Activated CD4-positive, CD25-positive, alpha-beta regulatory T cell treated with anti-CD3 and anti-CD28 coated beads, Interleukin-2, amount 50 U/mL, for 72 hours (primary cell): ENCODE measurements at regions not wholly inside any gene's neighbourhood (a gene's known extent, or its start where the extent isn't known, plus 50 kb on each side); places are given as distances from the start of the nearest gene placed in this dataset.

ENCODE experiments used
- DNase-seq: peaks from one replicate; pipeline ENCODE4 v3.0.0; 2021

- no peak for DNase-seq
Observed at GRCh38 chr4:26021417-26022345, 107.7 kb downstream of the SMIM20 start.

GRCh38 chr4:26022346-26023202 is 108.6 kb downstream of the SMIM20 start:
- DNase-seq, result no peak

- no peak for DNase-seq
Observed at GRCh38 chr4:26023203-26023972, 109.4 kb downstream of the SMIM20 start.

- DNase-seq, result no peak
Observed at GRCh38 chr4:26024079-26024478, 110.1 kb downstream of the SMIM20 start.

- no peak for DNase-seq
Observed at GRCh38 chr4:26028133-26028792, 114.2 kb downstream of the SMIM20 start.

- DNase-seq, result peak; percentile 63
Observed at GRCh38 chr4:26028793-26029567, 115.0 kb downstream of the SMIM20 start.

GRCh38 chr4:26029568-26030131 is 115.6 kb downstream of the SMIM20 start:
- DNase-seq, result no peak

- DNase-seq, result no peak
Observed at GRCh38 chr4:26030260-26030667, 116.2 kb downstream of the SMIM20 start.

- DNase-seq, result no peak
Observed at GRCh38 chr4:26030780-26031179, 116.8 kb downstream of the SMIM20 start.

- DNase-seq, result no peak
Observed at GRCh38 chr4:26031704-26032103, 117.7 kb downstream of the SMIM20 start.

GRCh38 chr4:26032142-26032541 is 118.1 kb downstream of the SMIM20 start:
- no peak for DNase-seq

GRCh38 chr4:26032630-26033317 is 118.8 kb downstream of the SMIM20 start:
- no peak for DNase-seq

- no peak for DNase-seq
Observed at GRCh38 chr4:26033389-26033788, 119.4 kb downstream of the SMIM20 start.

GRCh38 chr4:26034849-26035248 is 120.8 kb downstream of the SMIM20 start:
- DNase-seq, result no peak

GRCh38 chr4:26035921-26036320 is 121.9 kb downstream of the SMIM20 start:
- DNase-seq, result no peak

GRCh38 chr4:26039639-26040359 is 125.8 kb downstream of the SMIM20 start:
- no peak for DNase-seq

GRCh38 chr4:26044524-26044923 is 130.5 kb downstream of the SMIM20 start:
- no peak for DNase-seq

- no peak for DNase-seq
Observed at GRCh38 chr4:26044983-26045382, 131.0 kb downstream of the SMIM20 start.

- DNase-seq, result no peak
Observed at GRCh38 chr4:26047795-26048194, 133.8 kb downstream of the SMIM20 start.

- DNase-seq, result no peak
Observed at GRCh38 chr4:26048378-26048882, 134.4 kb downstream of the SMIM20 start.
